ENCODE measurements at regions not wholly inside any gene's neighbourhood (a gene's known extent, or its start where the extent isn't known, plus 50 kb on each side); places are given as distances from the start of the nearest gene placed in this dataset.
"Not testable (repeated sequence)": the region's sequence is repeated elsewhere in the genome, so short reads cannot be mapped to it uniquely, and the experiment has no call there.

DNA sequence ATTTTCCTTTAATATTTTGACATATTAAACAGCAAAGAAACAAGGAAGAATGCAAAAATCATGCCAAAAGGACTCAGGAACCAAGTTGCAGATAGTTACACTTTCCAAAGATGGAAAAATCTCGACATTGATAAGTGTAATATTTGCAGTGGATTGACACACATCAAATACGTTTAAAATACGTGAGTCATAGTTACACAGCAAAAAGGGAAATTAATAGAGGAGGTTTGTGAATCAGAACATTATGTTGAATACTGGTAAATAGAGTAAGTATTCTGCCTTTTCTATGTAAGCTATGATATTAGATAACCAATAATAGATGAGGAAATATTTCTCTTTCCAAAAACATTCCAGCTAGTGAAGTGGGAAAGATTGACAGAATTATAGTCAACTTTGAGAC, 1761.3 kb upstream of the IGFBP7 start:
- no peaks in the 10 kb centered on the region for H3K9me3 ChIP-seq (replicated peaks)
- no peak for DNase-seq
- no peak overlapping the region for H3K27ac ChIP-seq
- no peak overlapping the region for H3K4me3 ChIP-seq
- no peaks in the 10 kb centered on the region for H3K27me3 ChIP-seq
- no peaks in the 10 kb centered on the region for H3K36me3 ChIP-seq
- no peaks in the 10 kb centered on the region for H3K4me1 ChIP-seq

DNA sequence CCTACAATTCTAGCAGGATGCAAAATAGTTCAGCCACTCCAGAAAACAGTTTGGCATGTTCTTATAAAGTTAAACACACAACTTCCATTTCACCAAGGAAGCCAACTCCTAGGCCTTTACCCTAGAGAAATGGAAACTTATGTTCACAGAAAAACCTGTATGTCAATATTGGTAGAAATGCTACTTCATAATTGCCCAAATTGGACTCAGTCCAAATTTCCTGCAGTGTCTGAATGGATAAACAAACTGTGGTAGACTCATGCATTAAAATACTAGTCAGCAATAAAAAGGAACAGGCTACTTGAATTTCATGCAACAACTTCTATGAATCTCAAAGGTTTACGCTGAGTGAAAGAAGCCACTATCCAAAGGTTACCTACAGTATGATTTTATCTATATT, 1738.8 kb upstream of the IGFBP7 start:
- Histone ChIP-seq H3K27ac (no peak overlapping the region), H3K4me1 (no peaks in the 10 kb centered on the region), H3K4me3 (no peak overlapping the region), H3K36me3 (no peaks in the 10 kb centered on the region), H3K27me3 (no peaks in the 10 kb centered on the region), H3K9me3 (replicated peaks) (no peaks in the 10 kb centered on the region)
- no peak for DNase-seq

DNA sequence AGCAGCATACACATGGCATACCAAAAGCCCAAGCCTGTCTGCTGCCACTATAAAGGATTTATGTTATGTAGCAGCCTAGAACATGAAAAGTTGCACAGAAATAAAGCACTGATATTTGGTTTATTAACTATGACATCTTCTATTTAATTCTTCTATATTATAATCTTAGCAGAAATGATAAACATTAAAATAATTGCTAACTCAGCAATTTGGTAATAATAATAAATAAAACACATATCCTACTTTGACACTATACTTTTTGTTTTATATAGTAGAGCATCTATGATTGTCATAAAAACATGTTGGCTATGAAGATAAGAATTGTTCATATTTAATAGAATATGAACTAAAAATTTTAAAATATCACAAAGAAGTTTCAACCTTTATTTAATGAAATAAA, 1733.3 kb upstream of the IGFBP7 start:
- no peaks in the 10 kb centered on the region for H3K4me1 ChIP-seq
- H3K9me3 ChIP-seq (replicated peaks) = no peaks in the 10 kb centered on the region
- DNase-seq = no peak
- H3K27me3 ChIP-seq = no peaks in the 10 kb centered on the region
- no peaks in the 10 kb centered on the region for H3K36me3 ChIP-seq
- no peak overlapping the region for H3K4me3 ChIP-seq
- H3K27ac ChIP-seq = no peak overlapping the region

DNA sequence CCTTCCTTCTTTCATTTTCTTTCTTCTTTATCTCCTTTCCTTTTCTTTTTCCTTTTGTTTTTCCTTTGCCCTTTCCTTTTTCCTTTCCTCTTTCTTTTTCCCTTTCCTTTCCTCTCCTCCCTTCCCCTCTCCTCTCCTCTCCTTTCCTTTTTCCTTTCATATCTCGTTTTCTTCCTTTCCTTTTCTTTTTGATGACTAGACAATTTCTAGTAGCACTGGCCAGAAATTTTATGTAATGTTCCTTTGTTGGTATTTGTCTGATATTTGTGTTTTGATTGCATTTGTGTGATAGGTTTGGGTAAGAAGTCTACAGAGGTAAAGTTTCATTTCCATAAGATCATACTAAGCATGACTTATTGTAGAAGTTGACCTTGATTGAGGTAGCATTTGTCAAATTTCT, 1722.9 kb upstream of the IGFBP7 start:
- Histone ChIP-seq H3K4me3 (no peak overlapping the region), H3K36me3 (no peaks in the 10 kb centered on the region), H3K9me3 (replicated peaks) (no peaks in the 10 kb centered on the region), H3K4me1 (no peaks in the 10 kb centered on the region; the same call in 1 of the 2 replicates), H3K27me3 (no peaks in the 10 kb centered on the region), H3K27ac (no peak overlapping the region)
- DNase-seq = no peak

DNA sequence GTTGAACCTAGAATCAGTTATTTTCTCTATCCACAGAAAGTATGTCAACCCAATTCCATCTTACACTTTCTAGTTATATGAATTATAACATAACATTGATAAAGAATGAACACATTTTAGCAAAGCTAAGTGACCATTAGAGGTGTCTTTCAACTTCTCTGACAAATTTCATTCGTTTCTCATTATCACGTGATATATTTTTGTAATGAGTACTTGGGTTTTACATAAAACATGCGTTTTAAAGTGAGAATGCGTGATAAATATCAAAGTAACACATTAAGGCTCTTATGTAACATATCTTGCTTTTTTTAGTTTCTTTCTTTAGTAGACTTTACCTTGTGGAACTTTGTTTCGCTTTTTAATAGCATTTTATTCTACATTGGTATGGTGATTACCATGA, 1715.1 kb upstream of the IGFBP7 start:
- no peak overlapping the region for H3K4me3 ChIP-seq
- DNase-seq = no peak
- no peak overlapping the region for H3K27ac ChIP-seq
- H3K9me3 ChIP-seq (replicated peaks) = no peaks in the 10 kb centered on the region
- H3K27me3 ChIP-seq = no peaks in the 10 kb centered on the region
- no peaks in the 10 kb centered on the region for H3K36me3 ChIP-seq
- no peaks in the 10 kb centered on the region for H3K4me1 ChIP-seq

DNA sequence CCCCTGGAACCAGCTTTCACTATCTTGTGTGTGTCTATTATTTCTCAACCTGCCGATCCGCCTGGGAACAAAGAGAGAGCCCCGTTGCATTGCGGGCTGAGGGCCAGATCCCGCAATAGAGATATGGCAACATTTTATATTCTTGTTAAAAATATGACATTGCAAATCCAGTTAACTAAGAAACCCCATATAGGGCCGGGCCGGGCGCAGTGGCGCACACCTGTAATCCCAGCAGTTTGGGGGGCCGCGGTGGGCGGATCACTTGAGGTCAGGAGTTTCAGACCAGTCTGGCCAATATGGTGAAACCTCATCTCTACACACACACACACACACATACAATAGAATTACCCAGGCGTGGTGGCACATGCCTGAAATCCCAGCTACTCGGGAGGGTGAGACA, 1708.4 kb upstream of the IGFBP7 start:
- not testable (repeated sequence) for H3K9me3 ChIP-seq (replicated peaks); H3K4me1 ChIP-seq; H3K27ac ChIP-seq; H3K27me3 ChIP-seq; H3K36me3 ChIP-seq; H3K4me3 ChIP-seq
- peak in 1 of 2 experiments; percentile 9 for DNase-seq

DNA sequence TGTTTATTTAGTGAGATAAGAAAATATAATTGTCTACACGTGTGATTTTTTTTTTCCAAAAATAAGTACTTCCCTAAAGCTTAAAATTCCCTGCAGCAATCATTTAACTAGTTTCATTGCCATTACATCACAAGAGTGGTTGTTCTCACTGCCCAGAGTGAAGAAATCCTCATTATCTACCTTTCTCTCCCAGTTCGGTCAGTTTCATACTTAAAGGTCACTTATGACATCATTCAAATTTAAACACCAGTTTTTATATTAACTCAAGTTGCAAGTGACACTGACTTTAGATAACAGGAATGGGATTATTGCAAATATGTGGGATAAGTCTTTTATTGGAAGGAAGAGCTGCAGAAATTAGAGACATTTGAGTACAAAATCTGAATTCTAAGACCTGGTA, 1699.8 kb upstream of the IGFBP7 start:
- Histone ChIP-seq H3K4me3 (no peak overlapping the region), H3K4me1 (no peaks in the 10 kb centered on the region), H3K9me3 (replicated peaks) (no peaks in the 10 kb centered on the region), H3K36me3 (no peaks in the 10 kb centered on the region; the same call in 1 of the 2 replicates), H3K27me3 (no peaks in the 10 kb centered on the region), H3K27ac (no peak overlapping the region)
- DNase-seq = no peak

DNA sequence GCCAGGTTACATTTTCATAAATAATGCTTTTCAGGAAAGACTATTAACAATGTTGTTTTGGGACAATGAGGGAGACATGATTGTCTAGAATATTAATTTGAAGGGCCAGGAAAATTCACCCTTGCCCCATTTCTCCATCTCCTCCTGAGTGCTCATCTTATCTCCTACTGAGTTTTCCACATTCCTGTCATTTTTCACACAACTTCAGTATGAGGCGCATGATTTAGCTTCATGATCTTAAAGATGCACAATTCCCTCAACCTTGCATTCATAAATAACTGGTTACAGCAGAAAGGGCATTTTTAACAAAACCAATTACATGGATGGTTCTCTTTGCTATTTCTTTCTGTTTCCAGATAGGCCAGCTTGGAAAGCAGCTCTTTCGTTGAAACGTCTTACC, 1699.2 kb upstream of the IGFBP7 start:
- no peak overlapping the region for H3K27ac ChIP-seq
- H3K4me1 ChIP-seq = no peaks in the 10 kb centered on the region
- H3K27me3 ChIP-seq = no peaks in the 10 kb centered on the region
- no peak overlapping the region for H3K4me3 ChIP-seq
- no peaks in the 10 kb centered on the region; the same call in 1 of the 2 replicates for H3K36me3 ChIP-seq
- DNase-seq = no peak
- no peaks in the 10 kb centered on the region for H3K9me3 ChIP-seq (replicated peaks)

DNA sequence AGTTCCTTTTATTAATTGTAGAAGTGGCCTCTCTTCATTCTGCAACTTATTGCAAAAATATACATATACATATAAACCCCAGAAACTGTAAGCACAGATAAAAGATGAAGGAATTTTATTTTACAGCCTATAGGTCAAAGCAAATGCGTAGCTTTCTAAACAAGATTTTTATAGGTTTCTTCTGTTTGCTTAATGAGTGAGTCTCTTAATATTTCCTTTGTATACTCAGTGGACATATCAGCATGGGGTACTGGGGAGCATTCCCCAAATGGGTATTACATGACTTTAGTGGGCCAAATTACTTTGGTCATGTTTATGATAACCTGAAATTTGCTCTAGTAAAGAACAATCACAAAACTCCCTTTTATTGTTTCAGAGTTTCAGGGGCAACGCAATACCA, 1698.6 kb upstream of the IGFBP7 start:
- H3K9me3 ChIP-seq (replicated peaks) = no peaks in the 10 kb centered on the region
- no peak overlapping the region for H3K27ac ChIP-seq
- no peaks in the 10 kb centered on the region for H3K4me1 ChIP-seq
- H3K27me3 ChIP-seq = no peaks in the 10 kb centered on the region
- no peak for DNase-seq
- no peak overlapping the region for H3K4me3 ChIP-seq
- no peaks in the 10 kb centered on the region; the same call in 1 of the 2 replicates for H3K36me3 ChIP-seq

DNA sequence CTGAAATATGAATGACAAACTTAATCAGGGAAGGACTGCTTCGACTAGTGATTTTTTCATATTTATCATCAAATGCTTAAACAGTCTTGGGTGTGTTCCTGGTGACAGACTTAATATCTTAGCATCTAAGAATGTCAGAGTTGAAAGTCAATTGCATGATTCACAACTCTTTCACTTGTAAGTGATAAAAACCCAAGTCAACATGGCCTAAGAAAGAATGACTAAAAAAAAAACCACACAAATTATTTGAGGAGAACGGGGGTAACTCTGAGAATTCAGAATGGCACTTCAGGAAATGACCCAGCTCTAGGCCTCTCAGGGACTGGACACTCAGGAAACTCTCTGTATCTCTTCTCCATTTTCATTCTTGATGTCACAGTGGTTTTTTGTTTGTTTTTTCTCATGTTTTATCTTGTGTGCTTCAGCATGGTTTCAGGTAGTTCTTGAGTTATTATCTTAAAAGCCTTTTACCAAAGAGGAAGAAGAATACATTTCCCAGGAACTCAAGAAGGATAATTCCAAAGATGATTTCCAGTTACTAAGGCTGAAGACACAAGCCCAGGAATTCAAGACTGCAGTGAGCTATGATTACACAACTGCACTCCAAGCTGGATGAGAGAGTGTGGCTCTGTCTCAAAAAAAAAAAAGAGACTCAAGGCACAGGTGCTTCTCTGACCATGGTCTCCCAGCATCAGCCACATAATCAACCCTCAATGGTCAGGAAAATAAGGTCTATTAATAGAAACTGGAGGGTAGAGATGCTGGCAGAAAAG, 1697.8 kb upstream of the IGFBP7 start:
- no peaks in the 10 kb centered on the region for H3K27me3 ChIP-seq
- no peaks in the 10 kb centered on the region for H3K4me1 ChIP-seq
- H3K27ac ChIP-seq = no peak overlapping the region
- no peaks in the 10 kb centered on the region; the same call in 1 of the 2 replicates for H3K36me3 ChIP-seq
- no peak overlapping the region for H3K4me3 ChIP-seq
- DNase-seq = no peak
- no peaks in the 10 kb centered on the region for H3K9me3 ChIP-seq (replicated peaks)

DNA sequence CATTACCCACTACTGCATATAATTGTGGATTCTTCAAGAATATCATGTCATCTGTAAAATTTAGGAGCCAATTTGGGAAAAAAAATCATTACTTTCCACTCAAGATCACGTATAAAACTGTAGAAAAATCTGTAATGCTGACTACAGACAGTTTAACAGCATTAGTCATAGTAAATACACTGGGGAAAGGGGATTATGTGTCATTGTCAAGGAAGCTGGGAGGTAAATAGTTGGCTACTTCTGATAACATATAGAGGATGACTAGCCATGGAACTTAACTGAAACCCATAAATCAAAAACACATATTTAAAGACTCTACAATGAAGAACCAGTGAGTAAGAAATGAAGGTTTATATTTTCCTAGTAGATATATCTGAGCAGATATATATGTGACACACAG, 1666.4 kb upstream of the IGFBP7 start:
- DNase-seq = peak in 1 of 2 experiments; percentile 24
- no peak overlapping the region for H3K4me3 ChIP-seq
- H3K36me3 ChIP-seq = no peaks in the 10 kb centered on the region
- H3K9me3 ChIP-seq (replicated peaks) = no peaks in the 10 kb centered on the region
- H3K4me1 ChIP-seq = peaks cover 3% of the 10 kb centered on the region; the same call in 1 of the 2 replicates
- H3K27me3 ChIP-seq = no peaks in the 10 kb centered on the region
- no peak overlapping the region for H3K27ac ChIP-seq

DNA sequence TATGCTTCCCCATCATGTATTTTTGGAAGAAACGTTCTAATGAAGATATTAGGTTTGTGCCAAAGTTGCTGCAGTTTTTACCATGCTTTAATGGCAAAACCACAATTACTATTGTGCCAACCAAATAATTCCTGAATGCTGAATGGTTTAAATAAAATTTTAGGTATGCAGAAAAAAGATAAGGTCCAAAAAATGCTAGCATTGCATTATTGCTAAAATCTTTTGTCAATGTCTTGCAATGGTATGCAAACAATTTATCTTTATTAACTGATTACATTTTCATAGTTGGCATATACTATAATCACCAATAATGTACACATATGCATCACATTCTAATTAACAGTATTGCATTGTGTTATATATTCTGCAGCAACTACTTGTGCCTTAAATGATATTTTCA, 1657.4 kb upstream of the IGFBP7 start:
- H3K4me3 ChIP-seq = no peak overlapping the region
- no peaks in the 10 kb centered on the region for H3K27me3 ChIP-seq
- H3K4me1 ChIP-seq = no peaks in the 10 kb centered on the region
- no peaks in the 10 kb centered on the region for H3K9me3 ChIP-seq (replicated peaks)
- DNase-seq = no peak
- no peaks in the 10 kb centered on the region for H3K36me3 ChIP-seq
- H3K27ac ChIP-seq = no peak overlapping the region

DNA sequence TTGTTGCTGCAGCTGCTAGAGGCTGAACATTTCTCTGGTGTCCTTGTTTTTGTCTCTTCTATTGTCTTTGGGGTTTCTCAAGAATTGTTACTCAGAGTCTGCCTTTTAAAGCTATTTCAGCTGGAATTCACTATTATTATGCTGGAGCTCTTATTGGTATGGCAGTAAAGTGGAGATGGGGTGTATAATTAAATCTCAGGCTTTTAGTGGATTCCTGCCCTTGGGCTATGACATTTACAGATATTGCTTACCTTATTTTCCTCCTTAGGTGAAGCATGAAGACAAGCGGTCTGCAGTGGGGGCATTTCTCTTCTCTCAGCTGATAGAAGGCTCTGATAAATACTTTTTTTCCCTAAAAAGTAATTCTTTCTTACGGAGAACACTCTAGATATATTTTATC, 1656.6 kb upstream of the IGFBP7 start:
- Histone ChIP-seq H3K4me3 (no peak overlapping the region), H3K9me3 (replicated peaks) (no peaks in the 10 kb centered on the region), H3K27me3 (no peaks in the 10 kb centered on the region), H3K27ac (no peak overlapping the region), H3K4me1 (no peaks in the 10 kb centered on the region), H3K36me3 (no peaks in the 10 kb centered on the region)
- DNase-seq = no peak

DNA sequence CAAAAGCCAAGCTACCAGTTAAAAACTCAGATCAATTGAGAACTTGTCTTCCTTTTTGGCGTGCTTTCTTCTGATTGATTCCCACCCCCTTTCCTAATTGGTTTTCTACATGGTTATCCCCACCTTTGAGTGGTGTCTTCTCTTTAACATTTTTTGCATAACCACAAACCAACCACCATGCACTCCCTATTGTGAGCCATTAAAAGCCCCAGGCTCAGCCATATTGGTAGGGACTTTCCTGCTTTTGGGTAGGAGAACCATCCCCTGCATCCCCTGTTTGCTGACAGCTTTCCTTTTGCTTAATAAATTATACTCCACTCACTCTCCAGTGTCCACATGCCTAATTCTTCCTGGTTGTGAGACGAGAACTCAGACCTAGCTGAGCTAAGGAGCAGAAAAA, 1651.4 kb upstream of the IGFBP7 start:
- H3K4me1 ChIP-seq = peaks cover 11% of the 10 kb centered on the region
- no peaks in the 10 kb centered on the region for H3K36me3 ChIP-seq
- H3K27ac ChIP-seq = no peak overlapping the region
- H3K9me3 ChIP-seq (replicated peaks) = no peaks in the 10 kb centered on the region
- no peak overlapping the region for H3K4me3 ChIP-seq
- no peaks in the 10 kb centered on the region for H3K27me3 ChIP-seq
- DNase-seq = no peak

DNA sequence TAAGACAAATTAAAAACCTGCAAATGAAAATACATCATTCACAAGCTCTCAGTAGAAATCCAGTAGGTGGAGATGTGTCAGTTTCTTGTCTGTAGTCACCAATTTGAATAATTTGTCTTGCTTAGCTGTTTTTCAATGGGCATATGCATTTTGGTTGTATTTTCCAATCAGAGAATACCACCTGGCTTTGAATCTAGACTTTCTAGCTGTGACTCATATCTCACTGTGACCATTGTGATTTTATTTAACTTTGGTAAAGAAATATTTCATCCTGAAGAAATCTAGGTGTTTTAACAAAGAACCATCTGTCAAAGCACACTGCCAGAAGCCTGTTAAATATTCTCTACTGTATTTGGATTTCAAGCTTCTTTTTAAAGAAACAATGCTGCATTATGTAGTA, 1650.6 kb upstream of the IGFBP7 start:
- H3K9me3 ChIP-seq (replicated peaks) = no peaks in the 10 kb centered on the region

DNA sequence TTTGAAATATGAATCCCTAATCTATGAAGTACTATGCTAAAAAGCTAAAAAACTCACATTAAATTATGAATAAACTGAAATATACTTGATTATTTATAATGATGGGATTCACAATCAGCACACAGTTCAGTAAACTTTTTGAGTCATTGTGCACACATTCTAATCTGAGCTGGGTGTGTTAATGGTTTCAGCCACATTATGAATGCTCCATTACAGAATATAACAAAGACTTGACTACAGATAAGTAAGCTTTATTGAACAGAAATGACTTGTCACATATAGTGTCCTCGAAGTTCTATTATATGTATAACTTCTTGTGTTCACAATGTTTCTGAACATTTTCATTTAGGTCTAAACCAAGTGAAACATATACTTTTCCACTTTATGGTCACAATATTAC, 1649.9 kb upstream of the IGFBP7 start:
- no peaks in the 10 kb centered on the region for H3K36me3 ChIP-seq
- DNase-seq = no peak
- no peaks in the 10 kb centered on the region for H3K9me3 ChIP-seq (replicated peaks)
- H3K27me3 ChIP-seq = no peaks in the 10 kb centered on the region
- peak overlapping the region; percentile 0; the same call in 1 of the 2 replicates for H3K27ac ChIP-seq
- peaks cover 11% of the 10 kb centered on the region for H3K4me1 ChIP-seq
- H3K4me3 ChIP-seq = no peak overlapping the region

More for the DNA sequence above, 1650.6 kb upstream of the IGFBP7 start:
- peak overlapping the region; percentile 0; the same call in 1 of the 2 replicates for H3K27ac ChIP-seq
- peaks cover 11% of the 10 kb centered on the region for H3K4me1 ChIP-seq
- H3K36me3 ChIP-seq = no peaks in the 10 kb centered on the region
- no peak overlapping the region for H3K4me3 ChIP-seq
- no peaks in the 10 kb centered on the region for H3K27me3 ChIP-seq
- DNase-seq = peak in 1 of 2 experiments; percentile 24
